HG03066 (cell line): ENCODE measurements at regions not wholly inside any gene's neighbourhood (a gene's known extent, or its start where the extent isn't known, plus 50 kb on each side); places are given as distances from the start of the nearest gene placed in this dataset.

ENCODE experiments used
- ATAC-seq: cut with Tn5 transposase; IDR thresholded peaks from one replicate; pipeline ENCODE4 v1.9.1; 2021; ENCODE audit warnings: low read depth; ENCODE audit not compliant: unreplicated experiment

- ATAC-seq = no peak
Observed at GRCh38 chr3:182726258-182727142, 66.8 kb upstream of the ATP11B start.

- no peak for ATAC-seq
Observed at GRCh38 chr3:182728238-182728637, 65.1 kb upstream of the ATP11B start.

GRCh38 chr3:182729903-182730674 is 63.2 kb upstream of the ATP11B start:
- ATAC-seq = peak; percentile 76

GRCh38 chr3:182730675-182731042 is 62.6 kb upstream of the ATP11B start:
- ATAC-seq = no peak

GRCh38 chr3:182731764-182732163 is 61.5 kb upstream of the ATP11B start:
- no peak for ATAC-seq

- ATAC-seq = no peak
Observed at GRCh38 chr3:182732232-182733015, 60.9 kb upstream of the ATP11B start.

GRCh38 chr3:182735672-182736071 is 57.6 kb upstream of the ATP11B start:
- ATAC-seq = no peak

- ATAC-seq = no peak
Observed at GRCh38 chr3:182737825-182738224, 55.5 kb upstream of the ATP11B start.

- ATAC-seq = no peak
Observed at GRCh38 chr3:182738583-182739411, 54.5 kb upstream of the ATP11B start.

- no peak for ATAC-seq
Observed at GRCh38 chr3:182739619-182740018, 53.7 kb upstream of the ATP11B start.

- ATAC-seq = no peak
Observed at GRCh38 chr3:182740710-182741109, 52.6 kb upstream of the ATP11B start.

GRCh38 chr3:182741214-182741613 is 52.1 kb upstream of the ATP11B start:
- ATAC-seq = no peak
